Activated CD4-positive, alpha-beta T cell treated with anti-CD3 and anti-CD28 coated beads, Interleukin-2, Interleukin-6, amounts not matched to agents 100 ng/mL and 50 ng/mL, durations not matched to agents 16 hours and 8 hours (primary cell): ENCODE measurements at regions not wholly inside any gene's neighbourhood (a gene's known extent, or its start where the extent isn't known, plus 50 kb on each side); places are given as distances from the start of the nearest gene placed in this dataset.
"Not testable (repeated sequence)": the region's sequence is repeated elsewhere in the genome, so short reads cannot be mapped to it uniquely, and the experiment has no call there.

Experiments
- DNase-seq: peaks from one replicate; pipeline ENCODE4 v3.0.0-alpha.2; 2020

DNA sequence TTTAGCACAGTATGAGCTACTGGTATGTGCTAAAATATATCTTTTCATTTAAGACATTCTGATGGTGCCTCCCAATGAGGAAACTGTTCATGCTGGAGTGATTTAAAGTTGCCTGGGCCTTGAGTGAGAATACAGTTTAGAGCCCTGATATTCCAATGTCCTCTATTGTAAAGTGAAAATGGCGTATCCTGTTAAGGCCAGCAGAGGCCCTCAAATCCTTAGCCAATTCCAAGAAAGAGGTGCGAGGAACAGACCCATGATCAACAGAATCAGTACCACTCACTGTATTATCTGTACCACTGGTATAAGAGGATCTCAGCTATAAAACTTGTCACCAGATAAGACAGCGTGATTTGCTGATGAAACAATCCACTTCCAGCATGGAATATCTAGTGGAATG lies 273.1 kb upstream of the SLITRK5 start:
- DNase-seq: no peak

DNA sequence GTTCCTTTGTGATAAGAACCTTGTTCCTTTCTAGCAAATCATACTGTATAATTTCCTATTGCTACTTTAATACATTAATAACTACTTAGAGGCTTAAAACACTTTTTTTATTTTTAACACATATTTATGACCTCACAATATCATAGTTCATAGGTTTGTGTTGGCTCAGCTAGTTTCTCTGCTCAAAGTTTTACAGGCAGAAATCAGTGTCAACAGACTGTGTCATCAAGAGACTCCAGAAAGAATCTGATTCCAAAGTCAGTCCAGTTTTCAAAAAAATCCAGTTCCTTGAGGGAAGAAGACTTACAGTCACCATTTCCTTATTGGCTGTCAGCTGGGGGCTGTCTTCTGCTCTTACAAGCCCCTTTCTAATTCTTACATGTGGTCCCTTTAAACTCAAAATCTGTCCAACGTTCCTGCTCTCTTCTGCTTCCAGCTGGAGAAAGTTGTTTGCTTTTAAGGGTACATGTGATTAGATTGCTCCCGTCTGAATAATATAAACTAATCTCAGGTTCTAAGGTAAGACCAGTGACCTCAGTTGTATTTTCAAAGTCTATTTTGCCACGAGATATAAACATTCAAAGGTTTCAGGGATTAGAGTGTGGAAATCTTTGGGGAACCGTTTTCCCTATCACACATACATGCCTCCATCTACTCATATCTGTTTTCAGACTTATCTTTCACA lies 267.3 kb upstream of the SLITRK5 start:
- no peak for DNase-seq

GRCh38 chr13:87426742-87427141 lies 244.4 kb upstream of the SLITRK5 start:
- DNase-seq: no peak

GRCh38 chr13:87444135-87444534 lies 227.0 kb upstream of the SLITRK5 start:
- DNase-seq: no peak

GRCh38 chr13:87452281-87452680 lies 218.9 kb upstream of the SLITRK5 start:
- DNase-seq: no peak

- DNase-seq: no peak
Measured at GRCh38 chr13:87453244-87453643, 217.9 kb upstream of the SLITRK5 start.

DNA sequence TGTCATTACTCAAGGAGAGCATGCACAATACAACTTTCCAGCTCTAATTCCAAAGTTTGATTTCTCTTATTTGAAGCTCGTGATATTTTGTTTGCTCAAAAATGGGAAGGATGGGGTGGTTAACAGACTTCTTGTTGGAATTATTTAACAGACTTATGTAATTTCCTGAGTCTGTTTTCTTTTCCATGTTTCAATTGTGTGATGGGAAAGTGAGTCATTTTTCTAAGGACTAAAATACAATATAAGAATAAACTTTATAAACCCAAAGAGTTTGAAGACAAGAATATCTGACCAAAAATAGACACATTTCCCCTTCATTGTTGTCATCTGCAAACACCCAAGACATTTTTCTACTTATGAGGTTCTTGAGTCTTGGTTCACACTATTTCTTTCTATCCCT lies 211.8 kb upstream of the SLITRK5 start:
- no peak for DNase-seq

GRCh38 chr13:87497426-87497825 lies 173.7 kb upstream of the SLITRK5 start:
- DNase-seq: no peak

DNA sequence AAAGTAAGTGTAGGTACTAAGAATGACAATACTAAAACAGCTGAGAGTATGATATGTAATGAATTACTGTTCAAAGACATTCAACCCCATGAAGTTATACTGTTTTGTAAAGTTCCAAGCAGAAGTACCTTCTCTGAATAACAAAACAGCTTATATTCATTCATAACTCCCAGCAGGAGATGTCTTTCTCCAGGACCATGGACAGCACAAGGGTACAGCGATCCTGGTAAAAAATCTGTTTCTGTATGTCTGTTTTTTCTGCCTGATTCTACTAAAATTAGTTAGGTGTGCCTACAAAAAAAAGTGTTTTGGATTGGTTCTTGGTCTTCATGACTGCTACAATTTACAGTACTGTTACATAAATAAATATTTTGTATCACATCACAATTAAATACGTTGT lies 172.5 kb upstream of the SLITRK5 start:
- DNase-seq: no peak

DNA sequence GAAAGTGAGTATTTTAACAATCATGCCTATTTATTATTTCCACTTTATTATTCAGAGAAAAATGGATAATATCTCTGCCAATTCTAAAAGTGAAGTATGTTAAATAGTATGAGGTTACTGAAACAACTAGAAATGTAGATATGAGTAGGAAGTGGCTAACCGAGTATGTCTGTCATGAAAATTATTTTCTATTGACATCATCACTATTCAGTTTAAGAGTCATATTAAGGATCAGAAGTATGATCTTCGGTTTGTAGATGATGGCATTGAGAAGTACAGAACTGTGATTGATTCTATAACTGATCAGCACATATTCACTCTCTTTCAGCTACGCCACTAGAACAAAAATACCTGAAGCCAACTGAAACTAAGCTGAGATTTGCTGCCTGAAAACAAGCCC lies 146.4 kb upstream of the SLITRK5 start:
- DNase-seq: no peak

DNA sequence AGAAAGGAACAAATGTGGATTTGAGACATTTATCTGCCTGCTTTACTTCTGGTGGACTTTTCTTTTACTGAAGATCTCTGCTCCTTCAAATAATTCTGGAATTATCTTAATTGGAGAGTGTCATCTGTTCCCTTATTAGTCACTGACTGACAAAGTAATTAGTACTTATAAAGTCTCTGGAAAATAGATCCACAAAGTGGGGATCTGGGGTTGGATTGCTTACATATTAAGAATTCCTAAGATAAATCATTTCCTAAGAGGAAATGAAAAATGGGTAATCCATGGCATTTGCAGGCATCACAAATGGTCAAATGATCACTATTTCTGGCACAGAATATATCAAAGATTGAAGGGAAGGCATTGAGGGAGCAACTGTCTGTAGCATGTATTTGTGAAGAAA lies 137.4 kb upstream of the SLITRK5 start:
- DNase-seq: no peak

DNA sequence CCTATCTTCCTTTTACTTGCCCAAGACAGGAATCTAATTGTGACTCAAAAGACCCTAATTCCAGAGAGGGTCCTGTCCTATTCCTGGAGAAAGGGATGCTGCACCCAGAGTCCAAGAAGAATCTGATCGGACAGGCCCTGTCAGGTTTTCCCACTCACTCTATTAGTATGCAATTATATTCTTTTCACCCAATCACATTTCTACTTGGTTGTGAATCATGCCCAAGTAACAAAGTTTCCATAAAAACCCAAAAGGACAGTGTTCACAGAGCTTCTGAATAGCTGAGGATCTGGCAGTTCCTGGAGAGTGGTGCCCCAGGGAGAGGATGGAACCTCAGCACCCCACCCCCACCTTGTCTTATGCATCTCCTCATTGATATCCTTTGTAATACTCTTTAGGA lies 135.3 kb upstream of the SLITRK5 start:
- DNase-seq: no peak

- DNase-seq: no peak
Measured at GRCh38 chr13:87536499-87536898, 134.7 kb upstream of the SLITRK5 start.

GRCh38 chr13:87536899-87537298 lies 134.3 kb upstream of the SLITRK5 start:
- no peak for DNase-seq

DNA sequence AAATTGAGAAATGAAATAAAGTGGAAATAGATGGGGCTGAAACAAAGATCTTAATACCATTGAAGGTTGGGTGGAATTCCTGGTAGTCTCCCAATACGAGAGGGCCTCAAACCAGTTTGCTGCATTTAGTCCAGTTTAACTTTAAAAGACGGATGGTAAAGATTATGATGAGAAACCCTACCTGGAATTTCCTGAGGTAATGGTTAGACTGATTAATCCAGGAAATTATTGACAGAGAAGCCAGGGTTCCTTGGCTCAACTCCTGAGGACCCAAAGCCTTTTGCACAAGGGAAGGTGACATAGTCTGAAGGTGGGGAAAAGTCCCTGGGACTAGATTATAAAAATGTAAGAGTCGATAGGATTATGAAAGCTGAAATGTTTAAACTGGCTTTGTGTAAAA lies 133.2 kb upstream of the SLITRK5 start:
- DNase-seq: no peak

GRCh38 chr13:87538366-87539052 lies 132.7 kb upstream of the SLITRK5 start:
- no peak for DNase-seq

- no peak for DNase-seq
Measured at GRCh38 chr13:87553142-87553541, 118.0 kb upstream of the SLITRK5 start.

GRCh38 chr13:87554045-87554444 lies 117.1 kb upstream of the SLITRK5 start:
- no peak for DNase-seq

GRCh38 chr13:87557788-87558187 lies 113.4 kb upstream of the SLITRK5 start:
- DNase-seq: no peak

- not testable (repeated sequence) for DNase-seq
Measured at GRCh38 chr13:87561580-87561979, 109.6 kb upstream of the SLITRK5 start.

DNA sequence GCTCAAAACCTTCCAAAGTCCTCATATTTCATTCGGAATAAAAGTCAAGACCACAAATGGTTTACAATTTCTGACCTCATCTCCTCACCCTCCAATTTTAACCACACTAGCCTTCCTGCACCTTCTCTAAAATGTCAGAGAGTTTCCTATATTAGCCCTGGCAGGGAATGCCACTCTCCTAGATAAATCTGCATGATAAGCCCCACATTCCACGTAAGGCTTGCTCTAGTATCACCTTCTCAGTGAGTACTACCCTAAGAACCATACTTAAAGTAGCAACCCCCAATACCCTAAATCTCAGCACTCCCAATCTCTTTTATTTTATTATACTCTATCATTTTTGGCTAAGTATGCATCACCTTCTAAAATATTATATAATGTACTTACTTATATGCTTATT lies 100.5 kb upstream of the SLITRK5 start:
- DNase-seq: no peak

GRCh38 chr13:87582399-87582798 lies 88.8 kb upstream of the SLITRK5 start:
- no peak for DNase-seq

DNA sequence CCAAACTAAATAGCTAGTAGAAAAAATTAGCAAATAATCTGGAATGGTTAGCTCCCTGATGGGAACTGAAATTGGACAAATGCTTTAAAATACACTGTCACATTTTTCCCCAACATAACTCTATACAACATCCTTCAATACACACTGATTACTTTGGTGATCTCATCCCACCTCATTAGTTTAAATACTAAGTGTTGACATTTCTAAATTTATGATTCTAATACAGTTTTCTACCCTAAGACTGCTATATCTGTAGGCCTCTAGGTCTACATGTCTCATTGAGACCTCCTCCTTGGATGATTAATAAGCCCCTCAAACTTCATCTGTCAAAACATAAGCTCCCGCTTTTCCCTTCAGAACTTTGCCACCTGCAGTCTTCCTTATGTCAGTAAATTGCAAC lies 80.7 kb upstream of the SLITRK5 start:
- no peak for DNase-seq

DNA sequence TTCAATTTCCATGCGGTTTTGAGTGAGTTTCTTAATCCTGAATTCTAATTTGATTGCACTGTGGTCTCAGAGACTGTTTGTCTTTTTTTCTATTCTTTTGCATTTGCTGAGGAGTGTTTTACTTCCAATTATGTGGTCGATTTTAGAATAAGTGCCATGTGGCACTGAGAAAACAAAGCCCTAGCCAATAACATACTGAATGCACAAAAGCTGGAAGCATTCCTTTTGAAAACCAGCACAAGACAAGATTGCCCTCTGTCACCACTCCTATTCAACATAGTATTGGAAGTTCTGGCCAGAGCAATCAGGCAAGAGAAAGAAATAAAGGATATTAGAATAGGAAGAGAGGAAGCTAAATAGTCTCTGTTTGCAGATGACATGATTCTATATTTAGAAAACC lies 66.7 kb upstream of the SLITRK5 start:
- not testable (repeated sequence) for DNase-seq

GRCh38 chr13:87607266-87607665 lies 63.9 kb upstream of the SLITRK5 start:
- DNase-seq: no peak
